Heart left ventricle (tissue), 16 donors: ENCODE measurements at regions not wholly inside any gene's neighbourhood (a gene's known extent, or its start where the extent isn't known, plus 50 kb on each side); places are given as distances from the start of the nearest gene placed in this dataset.

Experiments used
- ATAC-seq, 4 donors: fragments of 200-7000 bp; cut with Tn5 transposase; one replicate each; pipeline ENCODE4 v1.9.1; 2020 to 2022; ENCODE audit warnings: moderate library complexity in 4 of 4, mild to moderate bottlenecking in 3 of 4, moderate number of reproducible peaks in 1 of 4
- DNase-seq, 5 donors: peaks; one replicate each; pipeline ENCODE4 v3.0.0-alpha.2; 2020
- H3K27ac ChIP-seq, 12 donors: fragments of 200-600 bp; sonication (generic) in 4 of 12; one replicate each; pipeline versions ENCODE4 v1.5.0 to v1.8.0; 2016 to 2022; ENCODE audit warnings: mild to moderate bottlenecking in 2 of 12
- H3K27me3 ChIP-seq, 9 donors: fragments of 200-600 bp; sonication (generic) in 2 of 9; one replicate each; pipeline versions ENCODE4 v1.5.1 to v1.8.0; 2016 to 2022; ENCODE audit warnings: mild to moderate bottlenecking in 3 of 9
- H3K36me3 ChIP-seq, 9 donors: fragments of 200-600 bp; sonication (generic) in 2 of 9; one replicate each; pipeline versions ENCODE4 v1.5.0 to v1.8.0; 2018 to 2022; ENCODE audit warnings: mild to moderate bottlenecking in 2 of 9
- H3K4me1 ChIP-seq, 12 donors: fragments of 200-600 bp; sonication (generic) in 4 of 12; one replicate each; pipeline versions ENCODE4 v1.5.0 to v1.8.0; 2016 to 2022; ENCODE audit warnings: mild to moderate bottlenecking in 3 of 12
- H3K4me3 ChIP-seq, 12 donors: fragments of 200-600 bp; sonication (generic) in 4 of 12; one replicate each; pipeline versions ENCODE4 v1.5.0 to v1.8.0; 2017 to 2022; ENCODE audit warnings: mild to moderate bottlenecking in 9 of 12, moderate library complexity in 4 of 12
- H3K9me3 ChIP-seq, 12 donors: fragments of 200-600 bp; sonication (generic) in 4 of 12; one replicate each; pipeline versions ENCODE4 v1.5.0 to v1.8.0; 2016 to 2022; ENCODE audit warnings: mild to moderate bottlenecking in 1 of 12
- CTCF ChIP-seq, 12 donors: fragments of 200-600 bp; sonication (generic) in 4 of 12; IDR thresholded peaks; one replicate each; pipeline versions ENCODE4 v1.5.0 to v1.8.0; 2018 to 2022; ENCODE audit warnings: antibody characterized with exemption in 12 of 12, mild to moderate bottlenecking in 5 of 12
- POLR2A ChIP-seq, 2 donors: fragments of 450-650 bp; IDR thresholded peaks; one replicate each; pipeline ENCODE4 v1.6.1; 2017; ENCODE audit warnings: antibody characterized with exemption in 2 of 2, mild to moderate bottlenecking in 2 of 2, moderate library complexity in 2 of 2
- WGBS, 4 donors: extraction: QIAGEN DNeasy Blood & Tissue Kit in 2 of 4; methylation state at CpG; one replicate each; pipeline versions ENCODE4 v1.1.5 to v1.1.7; 2013 to 2018; 5-methylcytosine and 5-hydroxymethylcytosine counted together
- intact Hi-C, 10 donors: fragments of 100-400 bp; cut with DNase I; formaldehyde crosslinking; loops; one replicate each; pipeline versions ENCODE4 v1.11.1 to v1.14.2; 2022
- donor health status: ischemic (EF 13 %, LVEDD 7.1; RV severe dilation, severe dysfunction).
- donor health status: healthy with polysubstance abuse.
- donor health status: DM: no; HTN: yes; CAD: no.
- donor health status: DM: no; HTN: no; CAD: no.
- donor health status: ischemic (EF 25% LVEDD 6.9; RV normal size, moderate dysfunction).
- donor health status: ischemic (EF 25% LVEDD 5.7; RV mildly dilated, moderate dysfunction).
- donor health status: healthy.
- donor health status: DM: yes; HTN: yes; CAD: no.
- donor health status: ischemic (EF 35%, LVEDD 5.7; RV mildly dilated, moderate dysfunction).
- donor health status: nonischemic (EF 11% LVEDD 7.7; RV severe dilation, severe dysfunction).
- donor health status: DM: yes; HTN: yes; CAD: no.
- donor health status: PGD.
- donor health status: ischemic (EF 29% LVEDD 5.4; RV normal size, mild dysfunction).
- donor health status: nonischemic (EF 23%, LVEDD 6.1; RV moderate dilation, normal function).

DNA sequence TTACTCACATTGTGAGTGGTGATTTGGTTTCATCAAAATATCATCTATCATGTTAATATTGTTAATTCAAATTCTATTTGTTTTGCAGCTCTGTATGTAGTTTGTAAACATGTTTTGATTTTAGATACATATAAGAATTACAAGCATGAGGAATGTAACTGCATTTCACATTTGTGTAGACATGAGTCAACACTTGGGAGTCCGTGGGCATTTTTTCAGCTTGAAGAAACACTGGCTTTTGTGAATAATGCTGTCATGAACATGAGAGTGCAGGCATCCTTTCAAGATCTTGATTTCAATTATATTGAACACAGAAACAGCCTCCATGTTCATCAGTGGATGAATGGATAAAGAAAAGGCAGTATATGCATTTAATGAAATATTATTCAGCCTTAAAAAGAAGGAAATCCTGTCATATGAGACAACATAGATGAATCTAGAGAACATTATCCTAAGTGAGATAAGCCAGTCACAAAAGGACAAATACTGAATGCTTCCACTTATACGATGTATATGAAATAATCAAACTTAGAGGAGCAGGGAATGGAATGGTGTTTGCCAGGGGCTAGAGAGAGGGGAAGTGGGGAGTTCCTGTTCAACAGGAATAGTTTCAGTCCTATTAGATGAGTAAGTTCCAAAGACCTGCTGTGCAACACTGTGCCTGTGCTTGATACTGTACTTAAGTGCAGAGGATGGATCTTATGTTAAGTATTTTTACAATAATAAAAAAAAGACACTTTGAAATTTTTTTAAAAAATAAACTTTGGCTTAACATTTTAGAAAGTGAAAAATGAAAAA lies 194.9 kb downstream of the LRATD1 start:
- no peak for DNase-seq
- Histone ChIP-seq H3K4me1 (no peaks in the 10 kb centered on the region), H3K4me3 (no peak overlapping the region), H3K27me3 (no peaks in the 10 kb centered on the region), H3K36me3 (no peaks in the 10 kb centered on the region), H3K27ac (no peak overlapping the region), H3K9me3 (no peaks in the 10 kb centered on the region)
- intact Hi-C loops = no loop called here
- 61 to 67% (median 64%) methylated on average over 2 of the region's 2 CpGs for WGBS, 4 donors
- ATAC-seq = no peak
- TF ChIP-seq POLR2A (IDR thresholded peaks at IDR 0.05) (no peak), CTCF (IDR thresholded peaks at IDR 0.05) (no peak)

DNA sequence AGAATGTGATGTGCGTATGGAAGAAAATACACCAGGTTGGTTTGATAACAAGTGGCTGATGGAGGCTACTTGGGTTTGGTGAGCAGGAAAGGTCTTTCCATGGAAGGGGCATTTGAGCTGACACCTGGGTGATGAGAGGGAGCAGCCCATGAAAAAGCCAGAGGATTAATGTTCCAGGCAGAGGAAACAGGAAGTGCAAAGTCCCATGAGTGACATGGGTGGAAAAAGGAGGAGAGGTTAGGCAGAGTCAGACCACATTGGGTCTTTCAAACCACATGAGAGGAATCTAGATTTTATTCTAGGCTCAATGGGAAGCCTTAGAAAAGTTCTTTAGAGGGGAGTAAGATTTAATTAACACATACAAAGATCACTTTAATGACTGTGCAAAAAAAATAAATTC lies 195.7 kb downstream of the LRATD1 start:
- Histone ChIP-seq H3K4me3 (no peak overlapping the region), H3K27ac (no peak overlapping the region), H3K36me3 (no peaks in the 10 kb centered on the region), H3K27me3 (no peaks in the 10 kb centered on the region), H3K9me3 (no peaks in the 10 kb centered on the region), H3K4me1 (no peaks in the 10 kb centered on the region)
- no peak for DNase-seq
- TF ChIP-seq CTCF (IDR thresholded peaks at IDR 0.05) = no peak
- TF ChIP-seq POLR2A (IDR thresholded peaks at IDR 0.05) = no peak
- intact Hi-C loops = no loop called here
- ATAC-seq = no peak
- WGBS, 4 donors = 0 to 94% (median 47%) methylated on average over 1 of the region's 1 CpG

DNA sequence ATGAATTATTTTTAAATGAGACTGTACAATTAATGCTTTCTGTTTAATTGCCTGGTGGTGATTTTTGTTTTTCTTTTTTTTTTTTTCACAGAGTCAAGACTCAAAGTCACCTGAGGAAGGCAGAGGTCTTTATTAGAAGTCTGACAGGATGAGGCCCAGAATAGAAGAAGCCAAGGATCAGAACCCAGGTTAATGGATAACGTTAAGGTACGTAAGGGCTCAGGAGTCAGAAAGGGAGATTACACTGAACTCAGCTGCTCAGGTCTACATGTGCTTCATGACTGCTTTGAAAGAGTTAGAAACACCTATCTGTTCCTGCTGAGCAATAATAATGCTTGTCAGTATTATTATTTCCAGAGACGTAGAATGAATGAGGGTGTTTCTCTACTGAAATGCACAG lies 196.5 kb downstream of the LRATD1 start:
- Histone ChIP-seq H3K4me3 (no peak overlapping the region), H3K27me3 (no peaks in the 10 kb centered on the region), H3K27ac (no peak overlapping the region), H3K4me1 (no peaks in the 10 kb centered on the region), H3K9me3 (no peaks in the 10 kb centered on the region), H3K36me3 (no peaks in the 10 kb centered on the region)
- no peak for DNase-seq
- intact Hi-C loops = no loop called here
- 86 to 95% (median 90%) methylated on average over 3 of the region's 3 CpGs for WGBS, 4 donors
- no peak for ATAC-seq
- TF ChIP-seq POLR2A (IDR thresholded peaks at IDR 0.05) (no peak), CTCF (IDR thresholded peaks at IDR 0.05) (no peak)

DNA sequence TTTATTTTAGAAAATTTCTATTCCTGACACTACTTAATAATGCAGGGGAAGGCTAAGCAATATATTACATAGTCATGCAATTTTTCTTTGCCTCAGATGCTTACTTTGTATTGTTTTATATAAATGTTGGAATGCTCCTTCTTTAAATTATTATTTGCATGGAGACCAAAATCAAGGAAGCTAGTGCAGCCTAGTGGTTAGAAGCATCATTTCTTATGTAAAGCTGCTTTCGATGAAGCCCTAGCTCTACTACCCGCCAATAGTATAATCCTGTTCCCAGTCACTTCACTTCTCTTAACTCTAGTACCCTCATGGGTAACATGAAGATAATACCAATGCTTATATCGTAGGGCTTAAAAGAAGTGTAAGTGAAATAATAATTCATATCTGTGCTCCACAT lies 198.9 kb downstream of the LRATD1 start:
- Histone ChIP-seq H3K27ac (no peak overlapping the region), H3K36me3 (no peaks in the 10 kb centered on the region), H3K4me1 (no peaks in the 10 kb centered on the region), H3K4me3 (no peak overlapping the region), H3K9me3 (peaks cover 0 to 5% (median 0%) of the 10 kb centered on the region in 12 donors), H3K27me3 (no peaks in the 10 kb centered on the region)
- no peak for DNase-seq
- 79 to 89% (median 81%) methylated on average over 3 of the region's 3 CpGs for WGBS, 4 donors
- ATAC-seq = no peak
- intact Hi-C loops = no loop called here
- TF ChIP-seq POLR2A (IDR thresholded peaks at IDR 0.05) = no peak
- TF ChIP-seq CTCF (IDR thresholded peaks at IDR 0.05) = peak in 2 of 12 donors; percentile 26 to 30
